ENCODE measurements at regions not wholly inside any gene's neighbourhood (a gene's known extent, or its start where the extent isn't known, plus 50 kb on each side); places are given as distances from the start of the nearest gene placed in this dataset.

DNA sequence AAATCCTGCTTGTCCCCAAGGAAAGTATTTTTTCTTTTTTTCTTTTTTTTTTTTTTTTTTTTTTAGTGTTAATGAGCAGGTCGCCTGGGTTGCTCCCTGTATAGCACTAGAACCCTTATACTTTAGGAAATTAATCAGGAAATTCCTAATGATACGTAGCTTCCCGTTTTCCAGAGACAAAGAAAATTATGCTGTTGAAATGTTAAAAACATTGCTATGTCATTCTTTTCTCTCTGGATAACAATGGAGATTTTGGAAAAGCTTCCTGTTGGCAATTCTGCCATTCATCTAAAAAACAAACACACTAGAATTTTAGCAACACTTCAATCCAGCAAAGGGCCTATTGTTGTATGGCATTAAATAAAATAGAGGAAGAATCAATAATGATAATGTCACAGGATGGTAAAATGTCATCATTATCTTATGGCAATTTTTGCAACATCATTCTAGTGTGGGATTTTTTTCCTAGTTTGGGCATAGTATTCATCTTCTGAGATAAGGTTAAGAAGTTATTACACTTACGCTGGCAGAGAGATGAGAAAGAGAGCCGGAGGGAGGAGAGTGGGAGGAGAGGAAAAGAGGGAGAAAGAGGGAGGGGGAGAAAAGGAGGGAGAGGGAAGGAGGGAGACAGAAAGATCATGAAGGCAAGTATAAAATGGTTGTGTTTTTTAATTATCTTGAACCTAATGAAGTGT lies 315.8 kb upstream of the PDE4D start:
- Histone ChIP-seq H3K9me2 (replicated peaks; ENCODE audit: insufficient read depth) (no peaks in the 10 kb centered on the region), H3K27me3 (no peaks in the 10 kb centered on the region), H2AFZ (no peak overlapping the region), H3K4me2 (no peak overlapping the region), H3K4me3 (no peak overlapping the region), H4K20me1 (ENCODE audit: insufficient read depth, poor library complexity, severe bottlenecking) (no peaks in the 10 kb centered on the region), H3K9me3 (ENCODE audit: low read depth) (no peaks in the 10 kb centered on the region), H3K36me3 (replicated peaks; ENCODE audit: insufficient read depth, low read depth) (no peaks in the 10 kb centered on the region), H3K79me2 (no peaks in the 10 kb centered on the region), H3K27ac (no peak overlapping the region), H3K4me1 (ENCODE audit: insufficient read depth) (no peaks in the 10 kb centered on the region)
- 61% methylated on average over 5 of the region's 5 CpGs for WGBS (ENCODE audit: low lambda C conversion rate, missing lambda C conversion rate)
- DNase-seq (ENCODE audit: low spot score), result no peak
- no peak for TF ChIP-seq EZH2phosphoT487 (IDR thresholded peaks at IDR 0.05; ENCODE audit: low read depth, severe bottlenecking, unreplicated experiment)
- TF ChIP-seq EZH2 (IDR thresholded peaks at IDR 0.05; ENCODE audit: borderline replicate concordance), result no peak
- TF ChIP-seq CTCF (IDR thresholded peaks at IDR 0.05; ENCODE audit: poor library complexity), result no peak

DNA sequence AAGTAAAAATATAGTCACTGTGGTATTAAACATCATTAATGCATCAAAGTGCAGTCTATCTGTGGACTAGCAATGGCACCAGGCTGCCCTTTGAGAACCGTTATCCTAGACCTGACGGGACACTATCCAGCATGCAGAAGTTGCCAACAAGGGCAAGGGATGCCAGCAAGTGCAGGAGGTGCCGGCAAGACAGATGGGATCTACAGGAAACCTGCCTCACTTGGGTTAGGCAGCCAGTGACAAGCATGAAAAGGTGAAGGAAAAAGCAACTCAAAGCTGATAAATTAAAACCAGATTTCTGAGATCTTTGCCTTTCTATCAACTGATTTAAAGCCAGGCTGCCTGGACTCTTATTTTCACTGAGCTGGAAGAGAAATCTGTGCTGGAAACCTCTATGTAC lies 315.2 kb upstream of the PDE4D start:
- no peaks in the 10 kb centered on the region for H3K4me1 ChIP-seq (ENCODE audit: insufficient read depth)
- H3K9me2 ChIP-seq (replicated peaks; ENCODE audit: insufficient read depth), result no peaks in the 10 kb centered on the region
- 88% methylated on average over 3 of the region's 3 CpGs for WGBS (ENCODE audit: low lambda C conversion rate, missing lambda C conversion rate)
- no peak for TF ChIP-seq EZH2phosphoT487 (IDR thresholded peaks at IDR 0.05; ENCODE audit: low read depth, severe bottlenecking, unreplicated experiment)
- TF ChIP-seq EZH2 (IDR thresholded peaks at IDR 0.05; ENCODE audit: borderline replicate concordance), result no peak
- H3K9me3 ChIP-seq (ENCODE audit: low read depth), result no peaks in the 10 kb centered on the region
- H3K27ac ChIP-seq, result no peak overlapping the region
- no peaks in the 10 kb centered on the region for H3K27me3 ChIP-seq
- no peak overlapping the region for H3K4me3 ChIP-seq
- H3K4me2 ChIP-seq, result no peak overlapping the region
- H4K20me1 ChIP-seq (ENCODE audit: insufficient read depth, poor library complexity, severe bottlenecking), result no peaks in the 10 kb centered on the region
- no peak for DNase-seq (ENCODE audit: low spot score)
- H3K36me3 ChIP-seq (replicated peaks; ENCODE audit: insufficient read depth, low read depth), result no peaks in the 10 kb centered on the region
- H3K79me2 ChIP-seq, result no peaks in the 10 kb centered on the region
- H2AFZ ChIP-seq, result no peak overlapping the region

GRCh38 chr5:60207040-60207439 lies 313.5 kb upstream of the PDE4D start:
- Histone ChIP-seq H3K36me3 (replicated peaks; ENCODE audit: insufficient read depth, low read depth) (no peaks in the 10 kb centered on the region), H3K9me2 (replicated peaks; ENCODE audit: insufficient read depth) (no peaks in the 10 kb centered on the region), H3K27ac (no peak overlapping the region), H3K4me1 (ENCODE audit: insufficient read depth) (no peaks in the 10 kb centered on the region), H3K4me2 (no peak overlapping the region), H4K20me1 (ENCODE audit: insufficient read depth, poor library complexity, severe bottlenecking) (no peaks in the 10 kb centered on the region), H2AFZ (no peak overlapping the region), H3K4me3 (no peak overlapping the region), H3K27me3 (no peaks in the 10 kb centered on the region), H3K79me2 (no peaks in the 10 kb centered on the region), H3K9me3 (ENCODE audit: low read depth) (no peaks in the 10 kb centered on the region)
- TF ChIP-seq EZH2phosphoT487 (IDR thresholded peaks at IDR 0.05; ENCODE audit: low read depth, severe bottlenecking, unreplicated experiment) (no peak), EZH2 (IDR thresholded peaks at IDR 0.05; ENCODE audit: borderline replicate concordance) (no peak), CTCF (IDR thresholded peaks at IDR 0.05; ENCODE audit: poor library complexity) (no peak)
- no peak for DNase-seq (ENCODE audit: low spot score)
- 83% methylated on average over 3 of the region's 3 CpGs for WGBS (ENCODE audit: low lambda C conversion rate, missing lambda C conversion rate)

DNA sequence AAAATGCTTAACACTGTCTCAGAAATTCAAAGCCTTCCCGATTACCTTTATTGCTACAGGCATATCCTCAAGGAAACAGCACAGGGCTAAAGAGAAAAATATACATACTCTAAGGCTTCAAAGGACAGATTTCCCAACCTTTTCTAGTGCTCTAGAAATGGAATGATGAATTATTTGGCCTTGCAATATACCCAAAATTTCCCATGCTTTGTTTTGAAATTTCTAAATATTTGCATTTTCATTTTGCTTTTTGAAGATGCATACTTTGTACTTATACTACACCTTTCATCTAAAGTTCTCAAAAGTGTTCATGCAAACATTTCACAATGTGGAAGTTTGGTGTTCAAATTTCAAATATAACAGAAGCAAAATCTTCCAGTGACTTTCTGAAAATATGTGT lies 312.7 kb upstream of the PDE4D start:
- Histone ChIP-seq H3K4me2 (no peak overlapping the region), H2AFZ (no peak overlapping the region), H3K9me3 (ENCODE audit: low read depth) (no peaks in the 10 kb centered on the region), H3K36me3 (replicated peaks; ENCODE audit: insufficient read depth, low read depth) (no peaks in the 10 kb centered on the region), H3K4me3 (no peak overlapping the region), H3K9me2 (replicated peaks; ENCODE audit: insufficient read depth) (no peaks in the 10 kb centered on the region), H3K27ac (no peak overlapping the region), H3K4me1 (ENCODE audit: insufficient read depth) (no peaks in the 10 kb centered on the region), H4K20me1 (ENCODE audit: insufficient read depth, poor library complexity, severe bottlenecking) (no peaks in the 10 kb centered on the region), H3K27me3 (no peaks in the 10 kb centered on the region), H3K79me2 (no peaks in the 10 kb centered on the region)
- WGBS (ENCODE audit: low lambda C conversion rate, missing lambda C conversion rate), result 77% methylated on average over 1 of the region's 1 CpG
- no peak for DNase-seq (ENCODE audit: low spot score)
- TF ChIP-seq EZH2 (IDR thresholded peaks at IDR 0.05; ENCODE audit: borderline replicate concordance), result no peak
- TF ChIP-seq EZH2phosphoT487 (IDR thresholded peaks at IDR 0.05; ENCODE audit: low read depth, severe bottlenecking, unreplicated experiment), result no peak
- no peak for TF ChIP-seq CTCF (IDR thresholded peaks at IDR 0.05; ENCODE audit: poor library complexity)
